ENCODE measurements at regions not wholly inside any gene's neighbourhood (a gene's known extent, or its start where the extent isn't known, plus 50 kb on each side); places are given as distances from the start of the nearest gene placed in this dataset.

DNA sequence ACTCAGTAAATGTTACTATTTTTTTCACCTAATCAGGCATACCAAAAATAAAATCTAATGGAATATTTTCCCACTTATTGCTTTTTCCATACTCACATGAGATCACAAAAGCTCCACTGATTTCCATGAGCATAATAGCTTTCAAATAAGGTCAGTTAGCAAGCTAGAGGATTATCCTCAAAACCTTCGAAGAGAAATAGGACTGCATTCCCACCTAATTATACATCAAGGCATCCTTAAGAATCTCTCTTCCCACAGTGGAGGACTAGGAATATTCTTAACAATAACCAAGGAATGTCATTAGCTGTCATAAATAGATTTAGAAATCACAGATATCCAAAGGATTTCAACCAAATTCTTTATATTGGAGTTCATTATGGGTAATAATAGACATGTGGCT, 127.9 kb upstream of the STT3B start:
- DNase-seq, result no peak

DNA sequence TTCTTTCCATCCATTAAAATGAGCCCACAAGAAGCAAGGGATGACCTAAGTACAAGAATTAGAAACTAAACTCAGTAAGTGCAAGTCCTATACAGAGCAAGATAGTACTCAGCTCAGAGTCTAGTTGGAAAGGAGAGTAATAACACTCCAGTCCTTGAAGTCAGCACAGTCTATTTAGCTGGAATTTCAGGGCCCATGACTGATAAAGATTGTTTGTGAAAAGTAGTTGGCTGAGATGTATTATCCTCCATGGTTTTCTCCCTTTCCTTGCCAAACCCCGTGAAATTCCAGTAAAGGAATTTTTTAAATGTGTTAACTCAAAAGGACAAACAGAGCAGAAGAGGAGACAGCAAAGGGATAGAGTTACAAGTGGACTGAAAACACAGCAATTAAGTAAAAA, 127.2 kb upstream of the STT3B start:
- DNase-seq, result no peak

DNA sequence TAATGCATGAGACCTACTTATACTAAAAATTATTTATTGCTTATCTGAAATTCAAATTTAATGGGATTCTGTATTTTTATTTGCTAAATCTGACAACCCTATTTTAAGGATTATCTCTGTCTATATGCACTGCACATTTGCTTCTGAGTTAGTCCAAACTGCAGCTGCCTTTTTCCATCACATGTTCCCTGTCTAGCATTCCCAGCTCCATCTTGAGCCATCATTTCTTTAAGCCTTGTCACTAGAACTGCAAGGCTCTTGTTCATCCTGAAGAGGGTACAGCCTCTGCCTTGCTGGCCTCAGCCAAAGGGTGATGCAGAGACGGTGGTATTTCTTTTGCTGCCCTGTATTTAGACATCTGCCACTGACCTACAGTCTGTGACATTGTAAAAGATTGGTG, 125.8 kb upstream of the STT3B start:
- no peak for DNase-seq

DNA sequence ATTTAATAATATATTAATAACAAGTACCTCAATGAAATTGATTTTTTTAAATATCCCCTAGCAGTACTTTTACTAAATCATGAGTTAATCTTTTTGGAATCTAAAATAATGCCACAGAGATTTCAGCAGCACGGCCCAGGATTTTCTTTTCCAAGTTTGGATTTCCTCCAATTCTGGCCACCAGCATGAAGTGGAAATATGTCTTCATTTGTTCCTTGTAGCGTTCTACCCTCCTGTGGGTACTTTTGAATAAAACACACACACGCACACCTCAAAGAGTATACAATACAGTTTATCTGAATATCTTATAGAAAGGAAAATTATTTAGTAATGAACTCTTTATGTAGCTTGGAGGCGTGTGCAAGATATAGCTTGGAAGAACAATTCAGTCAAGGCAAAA, 125.1 kb upstream of the STT3B start:
- DNase-seq, result no peak

DNA sequence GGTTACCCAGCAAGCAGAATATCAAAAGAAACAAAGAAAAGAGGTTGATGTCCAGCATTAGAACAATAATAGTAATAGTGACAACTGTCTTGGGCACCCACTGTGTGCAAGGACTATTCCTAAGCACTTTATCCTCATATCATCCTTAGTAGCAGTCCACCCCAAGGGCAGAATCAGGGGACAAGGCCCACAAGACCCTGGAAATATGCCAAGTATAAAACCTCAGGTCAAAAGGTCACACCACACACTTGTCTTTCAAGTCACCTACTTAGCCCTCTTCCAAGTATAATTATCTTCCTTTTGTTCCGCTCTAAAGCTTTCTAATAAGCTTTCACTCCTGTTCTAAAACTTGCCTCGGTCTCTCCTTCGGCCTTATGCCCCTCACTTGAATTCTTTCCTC, 124.0 kb upstream of the STT3B start:
- no peak for DNase-seq

DNA sequence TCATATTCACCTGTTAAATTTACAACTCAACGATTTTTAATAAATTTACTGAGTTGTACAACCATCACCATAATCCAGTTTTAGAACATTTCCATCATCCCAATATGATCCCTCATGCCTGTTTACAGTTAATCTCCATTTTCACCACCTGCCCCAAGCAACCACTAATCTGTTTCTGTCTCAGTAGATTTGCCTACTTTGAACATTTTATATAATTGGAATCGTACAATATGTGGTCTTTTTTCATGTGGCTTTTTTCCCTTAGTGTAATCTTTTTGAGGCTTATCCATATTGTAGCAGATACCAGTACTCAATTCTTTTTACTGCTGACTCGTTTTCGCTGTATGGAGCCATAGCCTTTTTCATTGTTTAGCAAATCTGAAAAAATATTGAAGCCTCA, 123.3 kb upstream of the STT3B start:
- DNase-seq, result no peak

DNA sequence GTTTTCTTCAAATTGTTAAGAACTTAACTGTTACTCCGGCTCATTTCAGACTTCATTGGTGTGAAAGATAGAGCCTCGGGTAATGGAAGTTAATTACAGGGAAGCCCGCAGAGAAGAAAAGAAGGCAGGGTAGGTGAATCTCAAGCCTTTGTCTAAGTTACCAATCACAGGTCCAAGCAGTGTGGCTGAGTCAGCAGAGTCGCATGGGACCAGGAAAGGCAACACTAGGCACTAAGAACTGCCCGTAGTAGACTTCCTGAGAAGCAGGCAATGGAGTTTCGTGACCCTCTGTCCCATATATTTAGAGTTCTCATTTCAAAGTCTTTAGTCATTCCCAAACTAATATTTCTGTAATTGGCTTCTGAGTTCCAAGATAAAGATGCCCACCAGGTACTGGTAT, 122.9 kb upstream of the STT3B start:
- DNase-seq, result no peak

DNA sequence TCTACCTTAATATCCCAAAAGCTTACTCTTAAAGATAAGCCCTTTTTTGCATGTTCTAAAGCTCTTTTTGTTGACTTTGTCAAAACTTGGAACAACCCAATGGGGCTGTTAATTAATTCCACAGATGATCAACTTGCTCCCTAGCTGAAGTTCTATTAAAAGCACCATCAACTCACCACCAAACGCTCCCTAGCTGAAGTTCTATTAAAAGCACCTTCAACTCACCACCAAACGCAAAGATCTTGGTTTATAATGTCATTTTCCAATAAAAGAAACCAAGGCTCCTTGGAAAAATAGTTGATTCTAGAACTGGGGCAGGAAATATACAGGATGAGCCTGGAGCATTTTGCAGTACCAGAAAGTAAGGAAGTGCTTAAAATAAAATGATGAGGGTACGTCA, 122.3 kb upstream of the STT3B start:
- DNase-seq, result no peak

DNA sequence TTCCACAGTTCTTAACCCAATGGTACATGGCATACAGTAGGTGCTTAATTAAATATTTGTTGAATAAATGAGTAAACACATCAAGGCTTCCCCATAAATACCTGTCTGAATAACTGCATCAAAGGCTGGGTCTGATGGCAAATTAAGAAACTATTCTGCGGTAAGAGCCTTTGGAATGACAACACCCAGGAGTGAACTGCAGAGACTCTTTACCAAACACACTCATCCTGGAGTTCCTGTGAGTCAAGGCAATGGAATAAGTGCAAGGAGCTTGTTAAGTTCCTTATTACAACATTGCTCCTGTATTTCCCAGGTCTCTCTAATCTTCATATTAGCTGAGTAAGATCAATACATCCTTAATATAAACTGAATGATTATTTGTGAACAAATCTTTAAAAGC, 119.9 kb upstream of the STT3B start:
- no peak for DNase-seq

DNA sequence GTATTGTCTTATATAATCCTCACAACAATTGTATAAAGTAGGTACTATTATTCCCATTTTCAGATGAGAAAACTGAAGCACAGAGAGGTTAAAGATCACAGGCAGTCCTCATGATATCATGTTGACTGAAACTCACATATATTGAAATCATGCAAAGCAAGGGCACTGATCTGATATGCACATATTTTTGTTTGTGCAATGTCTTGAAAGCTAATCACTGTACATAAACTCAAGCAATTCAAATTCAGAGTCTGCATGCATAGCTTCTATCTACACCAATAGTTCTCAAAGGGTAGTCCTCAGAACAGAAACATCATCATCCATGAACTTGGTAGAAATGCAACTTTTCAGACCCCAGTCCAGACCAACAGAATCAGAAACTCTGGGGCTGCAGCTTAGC, 119.2 kb upstream of the STT3B start:
- no peak for DNase-seq

DNA sequence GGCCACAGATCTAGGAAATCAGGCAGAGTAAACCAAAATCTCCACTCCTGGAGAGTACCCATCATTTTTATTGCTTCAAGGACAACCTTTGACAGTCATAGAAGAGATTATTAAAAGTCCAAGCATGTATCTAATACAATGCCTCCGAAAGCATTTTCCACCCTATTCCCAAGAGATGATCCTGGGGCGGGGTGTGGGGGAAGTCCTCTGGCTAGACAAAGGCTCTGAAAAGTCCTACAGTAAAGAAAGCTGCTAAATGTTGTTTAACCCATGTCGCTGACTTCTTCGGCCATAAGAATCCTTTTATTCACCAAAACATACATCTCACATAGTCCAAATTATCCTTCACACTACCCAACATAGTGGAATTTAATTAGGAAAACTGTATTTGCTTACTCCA, 115.7 kb upstream of the STT3B start:
- no peak for DNase-seq

DNA sequence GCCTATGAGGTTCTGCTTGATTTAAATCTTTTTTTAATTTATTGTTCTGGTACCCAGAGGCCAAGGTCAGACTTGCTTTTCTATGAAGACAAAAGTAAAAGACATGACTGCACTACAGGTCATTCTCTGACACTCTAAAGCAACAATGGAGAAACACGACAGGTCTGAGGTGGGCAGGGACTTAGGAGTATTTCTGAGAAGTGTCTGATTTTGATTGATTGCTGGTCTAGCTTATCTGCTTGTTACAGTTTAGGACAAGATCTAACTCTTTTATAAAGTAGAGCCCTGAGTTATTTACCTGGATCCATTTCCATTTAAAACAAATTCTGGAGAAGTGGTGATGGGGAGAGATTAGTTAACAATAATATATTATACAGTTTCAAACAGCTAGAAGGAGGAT, 115.2 kb upstream of the STT3B start:
- no peak for DNase-seq

DNA sequence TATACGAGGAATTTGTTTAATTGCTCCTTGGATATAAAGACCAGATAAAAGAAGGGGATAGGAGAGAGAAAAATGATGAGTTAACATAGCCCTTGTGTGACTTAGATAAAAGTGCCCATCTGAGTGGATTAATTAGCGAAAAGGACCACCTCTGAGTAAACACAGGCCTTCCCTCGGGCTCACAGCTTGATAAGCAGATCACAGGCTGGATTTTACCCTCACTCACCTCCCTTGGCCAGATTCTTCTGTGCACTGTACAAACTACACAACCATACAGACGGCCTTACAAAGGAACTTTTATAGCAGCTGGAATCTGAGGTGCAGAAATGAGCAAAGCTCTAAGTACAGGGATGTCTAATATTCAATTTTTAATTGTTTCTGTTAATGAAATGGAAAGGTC, 112.4 kb upstream of the STT3B start:
- no peak for DNase-seq

DNA sequence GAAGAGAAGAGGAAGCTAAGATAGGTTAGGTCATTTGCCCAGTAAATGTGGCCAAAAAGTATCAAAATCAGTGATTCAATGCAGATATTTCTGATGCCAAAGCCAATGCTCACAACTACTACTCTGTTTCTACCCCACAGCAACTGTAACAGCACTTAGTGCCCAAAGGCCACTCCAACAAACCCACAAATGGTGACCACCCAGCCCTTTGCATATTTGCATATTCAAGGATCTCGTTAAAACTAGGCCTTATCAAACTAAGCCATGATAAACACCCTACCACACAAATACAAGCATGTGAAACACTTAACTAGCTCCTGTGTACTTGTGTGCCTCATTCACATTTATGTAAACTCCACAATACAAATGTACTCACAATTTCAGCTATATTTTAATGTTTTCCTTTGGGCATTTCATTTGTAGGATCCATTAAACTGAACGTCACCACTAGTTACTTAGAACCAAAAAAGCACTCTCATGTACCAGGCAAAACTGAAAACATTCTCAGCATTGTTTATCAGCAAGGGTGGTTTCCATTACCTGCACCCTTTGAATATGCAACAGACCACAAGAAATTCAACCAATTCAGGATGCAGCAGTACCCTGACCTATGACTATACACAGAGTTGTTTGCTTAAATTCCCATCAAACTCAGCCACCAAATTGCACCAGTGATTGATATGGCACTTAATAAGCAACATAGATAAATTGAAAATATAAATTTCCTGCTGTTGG, 111.2 kb upstream of the STT3B start:
- DNase-seq, result no peak

DNA sequence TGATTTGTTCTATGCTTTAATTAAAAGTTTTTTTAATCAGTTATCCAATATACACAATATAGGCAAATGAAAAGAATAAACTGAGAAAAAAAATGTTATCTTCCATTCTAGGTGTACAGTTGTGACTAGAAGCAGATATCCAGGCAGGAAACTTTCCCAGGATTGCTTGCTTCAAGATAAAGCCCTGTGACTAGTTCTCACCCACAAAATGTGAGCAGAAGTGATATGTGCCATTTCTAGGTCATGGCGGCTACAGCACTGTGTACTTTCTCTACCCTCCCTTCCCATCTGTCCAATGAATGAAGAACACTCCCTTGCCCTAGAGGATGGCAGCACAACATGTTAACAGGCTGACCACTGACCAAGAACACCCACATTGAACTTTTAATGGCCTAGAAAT, 110.5 kb upstream of the STT3B start:
- DNase-seq, result no peak

DNA sequence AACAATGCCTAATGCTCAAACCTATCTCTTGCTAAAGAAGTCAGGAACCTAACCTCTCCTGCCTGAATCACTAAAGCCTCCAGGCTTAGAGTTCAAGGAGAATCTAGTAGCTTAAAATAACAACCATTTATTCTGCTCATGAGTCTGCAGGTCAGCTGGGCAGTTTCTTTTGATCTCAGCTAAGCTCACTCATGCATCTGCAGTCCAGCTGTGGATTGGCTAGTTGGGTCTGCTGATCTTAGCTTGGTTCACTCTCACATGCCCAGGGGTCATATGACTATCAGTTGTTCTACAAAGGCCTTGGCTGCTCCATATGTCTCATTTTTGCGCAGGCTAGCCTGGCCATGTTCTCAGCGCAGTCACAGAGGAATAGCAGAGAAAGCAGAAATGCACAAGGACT, 109.2 kb upstream of the STT3B start:
- no peak for DNase-seq

DNA sequence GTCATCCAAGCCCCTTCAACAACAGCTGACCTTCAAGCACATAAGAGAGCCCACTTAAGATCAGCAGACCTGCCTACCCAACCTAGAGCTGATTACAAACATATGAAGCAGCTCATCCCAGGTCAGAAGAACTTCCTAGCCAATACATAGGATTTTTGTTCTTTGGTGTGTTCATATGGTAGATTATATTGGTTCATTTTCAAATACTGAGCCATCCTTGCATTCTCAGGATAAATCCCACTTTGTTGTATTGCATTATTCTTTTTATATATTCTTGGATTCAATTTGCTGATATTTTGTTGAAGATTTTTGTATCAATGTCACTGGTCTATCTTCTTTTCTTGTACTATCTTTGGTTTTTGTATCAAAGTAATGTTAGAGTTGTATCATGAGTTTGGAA, 107.3 kb upstream of the STT3B start:
- no peak for DNase-seq

DNA sequence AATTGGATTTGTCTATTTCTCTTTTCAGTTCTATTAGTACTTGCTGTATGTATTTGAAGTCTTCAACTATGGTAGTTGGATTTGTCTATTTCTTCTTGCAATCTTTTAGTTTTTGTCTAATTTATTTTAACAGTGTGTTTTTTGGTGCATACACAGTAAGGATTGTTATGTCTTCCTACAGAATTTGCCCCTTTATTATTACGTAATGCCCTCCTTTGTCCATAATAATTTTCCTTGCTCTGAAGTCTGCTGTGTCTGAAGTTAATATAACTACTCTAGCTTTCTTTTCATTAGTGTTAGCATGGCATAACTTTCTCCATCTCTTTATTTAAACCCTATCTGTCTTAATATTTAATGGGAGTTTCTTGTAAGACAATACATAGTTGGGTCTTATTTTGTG, 105.1 kb upstream of the STT3B start:
- no peak for DNase-seq

DNA sequence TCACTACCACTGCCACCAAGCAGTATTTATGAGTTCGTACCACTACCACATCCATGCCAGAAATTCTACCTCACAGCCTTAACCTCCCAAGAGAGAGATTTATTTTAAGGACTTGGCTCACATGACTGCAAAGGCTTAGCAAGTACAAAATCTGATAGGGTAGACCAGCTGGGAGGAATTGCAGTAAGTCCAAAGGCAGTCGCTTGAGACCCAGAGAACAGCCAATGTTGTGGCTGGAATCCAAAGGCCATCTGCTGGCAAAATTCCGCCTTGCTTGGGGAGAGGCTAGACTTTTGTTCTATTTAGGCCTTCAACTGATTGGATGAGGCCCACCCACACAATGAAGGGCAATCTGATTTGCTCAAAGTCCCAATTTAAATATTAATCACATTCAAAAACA, 101.4 kb upstream of the STT3B start:
- no peak for DNase-seq

DNA sequence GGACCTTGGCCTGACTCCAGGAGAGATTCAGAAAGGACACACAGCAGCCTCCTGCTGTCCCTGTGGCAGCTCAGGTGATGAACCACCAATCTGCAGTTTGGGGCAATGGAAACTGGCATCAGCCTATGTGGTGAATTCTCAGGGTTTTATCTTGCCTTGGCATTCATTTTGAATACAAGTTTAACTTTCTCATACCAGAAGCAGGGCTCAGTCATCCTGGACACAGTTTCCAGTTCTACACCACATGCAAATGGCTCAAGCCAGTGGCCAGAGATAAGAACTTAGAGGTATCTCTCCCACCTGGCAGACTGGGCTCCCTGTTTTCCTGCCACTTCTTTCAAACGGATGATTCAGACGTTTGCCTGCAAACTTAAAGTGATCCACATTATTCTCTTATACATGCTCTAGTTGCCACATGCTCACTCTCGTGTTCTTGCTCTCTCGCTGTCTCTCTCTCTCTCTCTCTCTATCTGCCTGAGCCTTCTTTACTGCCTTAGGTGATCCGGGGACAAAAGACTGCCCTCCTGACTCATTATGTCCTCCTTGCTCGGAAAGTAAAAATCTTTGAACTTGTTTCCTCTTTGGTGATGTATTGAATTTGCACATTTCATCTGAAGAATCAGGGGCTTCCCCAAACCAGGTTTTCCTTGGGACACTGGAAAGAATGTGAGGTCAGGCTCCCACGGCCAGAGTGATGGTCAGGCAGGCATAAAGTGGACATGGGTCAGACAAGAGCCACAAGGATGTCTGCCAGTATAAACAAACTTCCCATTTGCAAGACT, 99.6 kb upstream of the STT3B start:
- DNase-seq, result no peak

DNA sequence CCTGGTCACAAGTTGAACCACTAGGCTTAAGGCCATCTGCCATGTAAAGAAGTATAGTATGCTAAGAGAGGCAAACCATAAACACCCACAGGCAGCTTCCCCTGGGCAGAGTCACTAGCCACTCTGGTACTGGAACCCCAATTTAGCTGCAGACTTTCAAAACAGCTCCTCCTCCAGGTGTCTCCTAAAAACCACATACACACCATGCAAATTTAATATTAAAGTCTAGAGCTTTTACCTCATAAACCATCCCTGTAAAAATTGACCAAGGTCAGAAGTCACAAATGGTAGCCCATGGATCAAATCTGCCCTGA, 99.1 kb upstream of the STT3B start:
- no peak for DNase-seq

DNA sequence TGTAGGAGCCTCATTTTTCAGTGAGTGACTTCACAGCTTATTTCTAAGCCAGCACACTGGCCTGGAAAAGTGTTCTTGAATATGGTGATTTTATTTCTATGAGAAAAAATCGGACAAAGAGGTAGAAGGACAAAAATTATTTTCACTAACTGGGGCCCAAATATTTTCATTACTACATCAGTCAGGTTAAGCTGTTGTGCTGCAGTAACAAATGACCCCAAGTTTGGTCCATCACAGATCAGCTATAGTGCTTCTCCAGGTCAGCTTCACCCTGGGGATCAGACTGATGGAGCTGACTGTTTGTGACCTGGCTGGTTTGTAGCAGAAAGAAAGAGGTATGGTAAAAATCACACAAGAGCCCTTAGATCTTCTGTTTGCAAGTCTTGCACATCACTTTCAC, 97.9 kb upstream of the STT3B start:
- no peak for DNase-seq

DNA sequence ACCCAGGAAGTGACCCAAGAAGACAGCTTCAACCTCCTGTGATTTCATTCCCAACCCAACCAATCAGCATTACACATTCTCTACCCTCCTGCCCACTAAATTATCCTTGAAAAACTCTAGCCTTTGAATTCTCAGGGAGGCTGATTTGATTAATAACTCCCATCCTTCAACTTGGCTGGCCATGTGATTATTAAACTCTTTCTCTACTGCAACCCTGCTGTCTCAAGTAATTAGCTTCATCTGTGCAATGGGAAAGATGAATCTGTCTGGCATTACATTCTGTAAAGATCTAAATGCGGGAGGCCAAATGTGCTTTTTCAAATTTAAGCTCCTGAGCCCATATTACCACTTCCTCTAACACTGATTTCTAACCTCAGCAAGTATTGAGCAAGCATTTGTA, 95.9 kb upstream of the STT3B start:
- no peak for DNase-seq

DNA sequence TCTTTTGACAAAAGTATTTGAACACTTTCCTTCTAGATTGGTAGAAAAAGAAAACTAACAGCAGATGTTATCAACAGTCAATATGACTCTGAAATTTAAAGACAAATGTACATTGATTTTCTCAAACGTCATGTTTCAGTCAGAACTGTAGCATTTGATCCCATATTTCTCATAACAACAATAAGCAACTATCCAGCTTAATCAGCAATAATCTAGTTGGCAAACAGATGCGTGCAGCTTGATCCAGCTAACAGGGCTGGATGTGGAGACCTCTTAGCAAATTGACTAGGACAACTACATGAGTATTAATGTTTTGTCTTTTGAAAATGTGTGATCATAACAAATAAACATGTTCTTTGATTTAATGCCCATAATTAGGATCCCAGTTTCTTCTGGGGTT, 94.0 kb upstream of the STT3B start:
- no peak for DNase-seq
